ENCODE measurements at regions not wholly inside any gene's neighbourhood (a gene's known extent, or its start where the extent isn't known, plus 50 kb on each side); places are given as distances from the start of the nearest gene placed in this dataset.
"Not testable (repeated sequence)": the region's sequence is repeated elsewhere in the genome, so short reads cannot be mapped to it uniquely, and the experiment has no call there.

DNA sequence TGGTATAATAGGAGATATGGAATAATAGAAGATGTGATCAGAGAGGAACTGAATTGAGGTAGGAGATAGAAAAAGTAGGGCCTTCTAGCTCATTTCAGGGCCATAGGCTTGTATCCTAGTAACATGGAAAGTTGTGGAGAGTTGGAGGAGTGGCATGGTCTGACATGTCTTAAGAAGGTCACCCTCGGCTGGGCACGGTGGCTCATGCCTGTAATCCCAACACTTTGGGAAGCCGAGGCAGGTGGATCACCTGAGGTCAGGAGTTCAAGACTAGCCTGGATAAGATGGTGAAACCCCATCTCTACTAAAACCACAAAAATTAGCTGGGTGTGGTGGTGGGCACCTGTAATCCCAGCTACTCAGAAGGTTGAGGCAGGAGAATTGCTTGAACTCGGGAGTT lies 550.3 kb upstream of the CDH2 start:
- not testable (repeated sequence) for DNase-seq

DNA sequence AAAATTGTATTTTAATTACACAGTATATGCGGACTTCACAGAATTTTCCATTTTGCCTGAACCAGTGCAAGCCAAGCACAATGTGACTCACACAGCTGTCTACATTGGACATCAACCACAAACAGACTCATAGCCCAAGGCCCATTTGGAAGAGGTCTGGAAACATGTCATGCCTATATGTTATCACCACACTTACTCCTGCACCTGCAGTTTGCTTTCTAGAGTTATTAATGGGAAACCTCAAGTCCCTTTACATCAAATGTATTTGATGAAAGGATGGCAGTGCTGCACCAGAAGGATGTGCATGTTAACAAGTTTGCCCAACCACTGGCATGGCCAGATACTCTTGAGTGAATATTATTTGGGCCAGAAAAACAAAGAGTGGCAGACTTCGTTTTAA lies 548.9 kb upstream of the CDH2 start:
- no peak for DNase-seq

DNA sequence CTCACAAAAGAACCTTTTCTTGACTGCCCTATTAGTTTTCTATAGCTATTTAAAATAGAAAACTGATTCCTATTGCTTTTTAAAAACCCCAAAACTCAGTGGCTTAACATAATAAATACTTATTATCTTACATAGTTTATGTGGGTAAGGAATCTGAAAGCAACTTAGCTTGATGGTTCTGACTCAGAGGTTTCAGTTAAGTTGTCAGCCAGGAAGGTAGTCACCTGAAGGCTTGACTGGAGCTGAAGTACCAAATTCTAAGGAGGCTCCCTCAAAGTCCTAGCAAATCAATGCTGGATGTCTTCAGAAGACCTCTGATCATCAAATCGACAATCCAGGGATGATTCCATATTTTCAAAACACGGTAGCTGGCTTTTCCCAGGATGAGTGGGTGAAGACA lies 546.6 kb upstream of the CDH2 start:
- DNase-seq: no peak

DNA sequence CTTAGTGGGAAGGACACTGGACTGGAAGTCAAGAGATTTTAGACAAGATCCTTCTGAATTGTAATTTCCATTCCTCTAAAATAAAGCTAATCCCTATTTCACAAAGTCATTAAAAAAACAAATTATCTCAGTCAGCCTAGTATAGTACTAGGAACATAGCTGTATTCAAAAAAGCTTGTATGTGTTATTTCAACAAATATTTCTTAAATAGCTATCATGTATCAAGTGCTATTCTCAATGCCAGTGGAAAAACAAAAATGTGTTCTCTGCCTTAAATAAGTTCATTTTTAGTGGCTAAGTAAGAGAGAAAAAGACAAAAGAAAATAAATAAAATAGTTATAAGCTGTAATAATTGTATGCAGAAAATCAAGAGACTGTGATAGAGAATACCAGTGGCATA lies 541.8 kb upstream of the CDH2 start:
- DNase-seq: no peak

DNA sequence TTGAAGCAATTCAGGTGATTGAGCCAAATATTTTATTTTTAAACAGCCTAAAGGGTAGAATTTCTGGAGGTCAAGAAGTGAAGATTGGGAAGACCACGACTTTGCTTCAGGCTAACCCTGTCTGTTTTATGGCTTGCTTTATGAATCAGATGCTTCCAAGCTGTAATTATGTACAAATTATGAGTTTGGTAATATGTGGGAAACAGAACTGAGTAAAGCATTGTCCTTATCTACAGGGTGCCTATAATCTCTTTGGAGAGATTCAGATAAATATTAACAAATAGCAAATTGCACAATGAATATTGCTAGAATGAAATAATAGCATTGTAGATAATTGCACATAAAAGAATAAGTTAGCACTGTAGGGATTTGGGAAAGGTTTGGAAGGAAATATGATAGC lies 539.4 kb upstream of the CDH2 start:
- no peak for DNase-seq

DNA sequence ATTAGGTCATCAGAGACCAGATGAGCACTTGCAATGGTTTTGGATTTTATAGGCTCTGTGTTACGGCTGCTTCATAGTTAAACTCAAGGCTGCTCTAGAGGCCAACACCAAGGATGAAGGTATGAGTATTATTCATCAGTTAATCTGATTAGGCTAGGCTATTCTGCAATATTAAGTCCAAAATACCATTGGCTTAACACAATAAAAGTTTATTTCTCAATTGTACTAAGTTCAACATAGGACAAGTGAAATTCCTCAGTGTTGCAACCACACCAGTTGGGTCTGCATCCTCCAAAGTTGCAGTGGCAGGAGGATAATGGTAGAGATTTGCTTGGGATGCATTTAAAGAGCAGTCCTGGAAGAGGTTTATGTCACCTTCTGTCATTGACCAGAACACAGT lies 538.3 kb upstream of the CDH2 start:
- DNase-seq: no peak

DNA sequence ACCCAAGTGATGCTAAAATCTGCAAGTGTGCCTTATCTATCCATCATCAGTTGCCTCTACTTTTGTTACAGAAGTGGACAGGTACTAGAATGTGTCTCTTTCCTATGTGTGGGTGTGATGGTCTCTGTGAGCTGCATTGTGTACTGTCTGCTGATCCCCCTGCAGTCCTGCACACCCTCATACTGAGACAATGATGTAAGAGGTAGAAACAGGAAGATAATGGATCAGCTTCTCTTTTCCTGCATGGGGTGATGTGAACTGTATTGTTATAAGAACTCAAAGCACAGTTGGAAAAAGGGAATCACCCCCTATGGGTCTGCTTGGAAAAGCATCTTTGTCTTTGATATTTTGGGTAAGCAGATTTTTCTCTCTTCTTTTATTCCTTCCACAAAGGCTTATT lies 537.6 kb upstream of the CDH2 start:
- DNase-seq: no peak

DNA sequence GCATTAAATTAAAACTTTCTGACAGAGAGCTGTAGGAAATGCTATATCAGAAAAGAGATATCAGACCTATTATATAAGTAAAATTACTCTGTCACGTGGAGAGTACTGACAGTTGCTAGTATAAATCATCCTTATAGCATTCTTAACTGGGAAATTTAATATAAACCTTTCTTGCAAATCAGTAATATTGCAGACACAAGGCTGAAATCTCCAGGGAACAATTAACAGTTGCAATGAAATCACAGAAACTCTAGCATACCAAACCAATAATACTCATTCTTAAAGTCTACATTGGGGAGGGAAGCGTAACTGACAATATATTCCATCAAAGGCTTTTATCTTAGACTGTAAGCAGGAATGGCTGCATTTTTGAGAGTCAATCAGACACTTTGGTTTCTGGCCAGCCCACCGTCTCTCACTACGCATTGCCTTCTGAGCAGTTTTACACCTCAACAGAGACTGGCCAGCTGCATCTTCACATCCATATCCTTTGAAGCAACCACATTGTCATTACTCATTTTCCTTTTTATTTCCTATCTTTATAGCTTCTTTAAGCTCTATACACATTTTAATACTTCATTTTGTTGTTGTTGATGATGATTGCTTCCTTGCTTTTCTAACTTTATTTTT lies 536.0 kb upstream of the CDH2 start:
- DNase-seq: no peak

DNA sequence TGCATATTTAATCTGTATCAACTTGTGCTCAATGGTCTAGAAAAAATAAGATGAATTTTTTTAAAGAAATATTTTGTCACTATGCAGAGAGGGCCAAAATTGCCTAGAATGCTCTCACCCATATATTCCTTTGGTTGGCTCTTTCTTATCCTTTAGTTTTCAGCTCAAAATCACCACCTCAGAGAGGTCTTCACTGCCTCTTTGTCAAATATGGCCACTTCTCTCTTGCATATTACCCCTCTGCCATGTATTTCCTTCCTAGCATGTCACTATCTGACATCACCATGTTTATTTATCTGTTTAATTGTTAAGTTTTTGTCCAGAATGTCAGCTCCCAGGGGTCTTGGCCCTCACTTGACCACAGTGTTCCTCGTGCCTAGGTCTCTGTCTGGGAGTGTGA lies 535.2 kb upstream of the CDH2 start:
- no peak for DNase-seq

DNA sequence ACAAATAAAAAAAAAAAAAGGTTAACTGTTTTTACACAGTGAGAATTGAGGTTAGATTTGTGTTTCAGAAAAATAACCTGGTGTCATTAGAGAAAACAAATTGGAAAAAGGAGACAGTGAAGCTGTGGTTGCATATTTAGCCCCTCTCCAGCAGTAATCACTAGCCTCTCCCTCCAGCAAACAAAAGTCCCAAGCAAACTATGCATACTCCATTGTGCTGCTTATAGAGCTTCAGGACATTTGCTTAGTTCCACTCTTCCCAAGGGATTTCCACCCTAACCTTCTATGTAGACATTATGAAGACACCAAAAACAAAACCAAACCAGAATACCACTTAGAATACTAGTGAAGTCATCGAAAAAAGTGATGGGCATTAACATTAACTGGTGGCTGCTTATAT lies 534.2 kb upstream of the CDH2 start:
- no peak for DNase-seq

DNA sequence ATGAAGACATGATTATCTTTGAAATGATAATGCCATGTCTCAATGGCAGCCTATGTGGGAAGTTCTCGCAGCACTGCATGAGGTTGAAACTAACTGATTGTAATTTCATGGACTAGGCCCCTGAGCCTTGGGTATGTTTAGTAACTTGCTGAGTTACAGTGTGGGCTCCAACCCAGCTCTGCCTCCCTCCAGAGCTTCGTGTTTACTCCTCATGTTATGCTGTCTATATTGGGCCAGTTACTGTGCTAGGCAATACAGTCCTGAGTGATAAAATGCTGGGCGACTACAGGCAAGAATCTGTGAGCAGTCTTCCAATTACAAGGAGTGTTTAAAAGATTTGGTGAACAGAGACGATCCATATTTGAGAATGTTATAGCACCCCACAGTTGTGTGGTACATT lies 530.1 kb upstream of the CDH2 start:
- no peak for DNase-seq

DNA sequence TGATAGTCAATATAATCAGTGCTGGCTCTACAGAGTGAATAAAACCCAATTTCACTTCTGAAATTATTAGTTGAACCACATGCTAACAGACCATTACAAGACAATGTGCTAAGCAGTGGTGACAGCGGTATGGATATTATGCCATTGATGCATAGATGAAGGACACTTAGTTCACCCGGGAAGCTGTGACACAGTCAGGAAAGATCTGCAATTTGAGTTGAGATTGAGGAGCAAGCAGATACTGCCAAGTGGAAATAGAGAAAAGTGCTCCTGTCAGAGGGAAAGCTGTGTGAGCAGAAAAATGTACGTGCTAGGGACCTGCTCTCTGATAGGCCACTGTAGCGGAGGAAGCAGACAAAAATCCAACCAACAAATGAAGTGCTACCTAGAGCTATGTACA lies 529.5 kb upstream of the CDH2 start:
- no peak for DNase-seq

DNA sequence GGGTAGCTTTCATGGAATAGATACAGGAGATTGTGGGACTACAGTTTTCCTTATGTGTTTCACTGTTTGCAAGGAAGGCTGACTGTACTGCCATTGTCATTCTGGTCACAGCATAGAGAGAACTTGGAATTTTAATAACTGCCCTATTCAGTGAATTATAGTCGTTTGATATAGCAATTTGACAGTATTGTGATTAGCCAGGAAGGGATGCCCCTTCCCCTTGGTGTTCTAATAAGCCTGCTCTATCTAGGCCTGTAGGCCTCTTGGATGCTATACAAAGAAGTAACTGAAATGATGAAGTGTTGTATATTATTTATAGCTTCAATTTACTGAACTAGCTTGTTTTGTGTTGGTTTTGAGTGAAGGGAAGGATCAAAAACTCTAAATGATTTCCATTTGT lies 528.6 kb upstream of the CDH2 start:
- no peak for DNase-seq

DNA sequence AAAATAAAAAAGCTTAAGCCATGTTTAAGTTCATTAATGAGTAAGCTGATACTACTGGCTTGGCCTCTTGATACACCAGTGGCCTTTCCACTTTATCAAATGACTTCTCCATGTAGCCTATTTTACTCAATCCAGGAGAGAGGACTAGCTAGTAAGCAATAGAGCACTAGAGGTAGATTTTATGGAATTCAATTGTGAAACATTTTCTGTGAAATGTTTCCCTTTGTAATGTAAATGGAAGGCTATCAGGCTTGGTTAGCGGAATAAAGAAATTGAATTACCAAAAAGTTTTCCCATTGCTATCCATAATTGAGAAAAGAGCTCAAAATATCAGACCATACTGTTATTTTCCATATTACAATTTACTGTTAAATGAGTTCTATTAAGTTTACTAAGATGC lies 515.4 kb upstream of the CDH2 start:
- no peak for DNase-seq

DNA sequence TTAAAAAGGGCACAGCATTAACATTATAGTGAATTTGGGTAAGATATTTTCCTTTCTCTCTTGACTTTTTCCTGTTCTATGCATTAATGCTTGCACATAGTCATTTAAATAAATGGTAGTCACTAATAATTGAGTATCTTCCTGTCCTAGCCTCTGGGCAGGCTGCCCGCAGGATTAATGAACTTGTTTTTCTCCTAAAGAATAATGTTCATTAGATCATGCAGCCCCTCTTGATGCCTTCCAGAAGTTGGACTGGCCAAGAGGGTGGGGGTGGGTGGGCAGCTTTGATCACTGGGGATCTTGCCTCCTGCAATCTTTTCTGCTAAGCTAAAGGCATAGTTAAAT lies 514.5 kb upstream of the CDH2 start:
- no peak for DNase-seq

DNA sequence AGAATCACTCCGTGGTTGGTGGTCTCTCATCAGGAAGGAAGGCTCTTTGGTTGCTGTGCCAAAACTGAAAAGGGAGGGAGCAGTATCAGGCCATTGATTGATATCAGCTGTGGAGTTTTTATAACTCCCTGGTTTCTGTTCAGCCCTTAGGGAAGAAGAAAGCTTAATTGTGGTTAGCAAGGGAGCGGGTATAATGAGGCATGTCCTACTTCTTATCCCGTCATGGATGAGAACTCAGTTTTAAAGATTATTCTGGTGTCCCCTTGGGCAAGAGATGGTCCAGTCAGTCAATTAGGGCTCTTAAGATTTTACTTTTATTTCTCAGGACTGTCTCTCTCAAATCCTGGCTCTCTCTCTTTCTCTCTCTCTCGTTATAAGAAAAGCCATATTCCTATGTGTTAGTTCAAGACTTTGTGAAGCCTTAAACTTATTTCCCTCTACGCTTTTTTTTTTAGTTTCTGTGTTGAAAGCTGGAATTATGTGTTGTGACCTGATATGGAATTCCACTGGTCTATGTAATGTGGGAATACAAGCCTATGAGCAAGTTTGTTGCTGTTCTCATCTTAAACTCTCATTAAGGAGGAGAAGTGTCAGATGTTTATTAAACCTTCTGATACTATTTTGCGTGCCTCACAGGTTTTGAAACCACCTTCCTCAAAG lies 514.0 kb upstream of the CDH2 start:
- no peak for DNase-seq

DNA sequence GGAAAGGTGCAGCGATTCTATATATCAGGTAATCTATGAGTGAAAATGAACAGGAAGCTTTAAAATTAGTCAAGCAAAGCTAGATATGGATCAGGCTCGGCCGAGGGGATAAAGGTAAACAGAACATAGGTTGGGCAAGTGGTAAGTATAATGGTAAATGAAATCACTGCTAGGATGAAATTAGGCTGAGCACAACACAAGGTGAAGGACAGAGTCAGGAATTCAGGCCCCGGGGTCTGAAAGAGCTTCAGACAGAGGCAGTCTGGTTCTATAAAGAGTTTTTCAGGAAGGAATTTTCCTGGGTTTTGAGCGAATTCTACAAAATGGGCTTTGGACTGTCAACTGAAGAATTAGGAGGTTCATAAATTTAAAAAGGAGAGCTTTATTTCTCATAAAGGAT lies 513.2 kb upstream of the CDH2 start:
- DNase-seq: no peak

DNA sequence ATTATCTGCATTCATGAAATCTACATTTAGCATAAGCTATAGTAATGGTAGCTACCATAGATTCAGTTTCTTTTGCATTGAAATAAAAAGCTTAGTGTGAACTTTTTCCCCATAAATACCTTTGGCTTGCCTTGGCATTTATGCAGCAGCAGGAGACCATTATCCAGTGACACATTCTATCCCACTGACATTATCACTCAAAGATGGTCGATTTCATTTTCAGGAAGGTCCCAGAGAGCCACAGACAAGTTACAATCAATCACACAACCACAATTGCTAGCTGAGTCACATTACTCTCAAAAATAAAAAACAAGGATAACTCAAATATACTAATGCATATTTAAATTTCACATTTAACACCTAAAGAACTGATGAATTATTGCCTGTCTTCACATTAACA lies 512.7 kb upstream of the CDH2 start:
- no peak for DNase-seq

DNA sequence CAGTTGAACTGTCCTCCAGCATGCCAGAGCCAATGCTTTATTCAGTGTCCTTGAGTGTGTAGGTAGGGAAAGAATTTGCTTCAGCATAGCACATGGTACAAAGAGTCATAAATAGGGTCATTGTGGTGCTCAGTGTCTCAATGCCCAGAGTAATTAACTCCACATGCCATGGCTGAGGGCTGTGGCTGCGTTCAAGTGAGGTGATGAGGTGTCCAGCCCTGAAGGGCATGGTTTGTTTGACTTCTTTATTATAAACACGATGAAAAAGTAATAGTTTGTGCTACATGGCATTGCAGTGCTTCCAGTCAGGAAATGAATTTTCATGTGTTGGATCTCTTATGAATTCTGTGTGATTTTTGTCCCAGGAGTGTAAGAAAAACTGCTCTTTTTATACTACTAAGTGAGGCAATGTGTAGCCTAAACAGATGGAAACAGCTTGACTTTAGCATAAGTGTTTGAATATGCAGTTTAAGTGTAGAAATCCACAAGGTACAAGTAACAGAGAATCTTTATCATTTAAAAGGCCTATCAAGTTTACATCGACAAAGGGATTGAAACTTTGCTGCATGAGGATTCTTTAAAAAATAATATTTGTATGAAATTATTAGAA lies 507.9 kb upstream of the CDH2 start:
- DNase-seq: no peak

DNA sequence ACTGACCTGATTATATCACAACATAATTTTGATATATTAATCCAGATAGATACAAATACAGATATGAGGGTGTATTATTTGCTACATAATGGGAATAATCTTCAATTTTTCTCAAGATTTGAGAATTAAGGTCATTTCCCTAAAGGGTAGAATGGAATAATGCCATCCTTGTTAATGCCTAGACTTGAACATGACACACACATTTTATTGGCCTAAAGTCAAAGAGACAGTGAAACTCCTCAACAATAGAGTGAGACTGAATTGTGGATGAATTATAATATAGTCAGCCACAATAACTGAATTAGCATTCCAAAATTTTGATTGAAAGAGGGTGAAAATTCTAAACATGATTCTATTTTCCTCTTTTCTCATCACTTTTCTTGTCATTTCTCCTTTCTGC lies 506.0 kb upstream of the CDH2 start:
- DNase-seq: no peak

DNA sequence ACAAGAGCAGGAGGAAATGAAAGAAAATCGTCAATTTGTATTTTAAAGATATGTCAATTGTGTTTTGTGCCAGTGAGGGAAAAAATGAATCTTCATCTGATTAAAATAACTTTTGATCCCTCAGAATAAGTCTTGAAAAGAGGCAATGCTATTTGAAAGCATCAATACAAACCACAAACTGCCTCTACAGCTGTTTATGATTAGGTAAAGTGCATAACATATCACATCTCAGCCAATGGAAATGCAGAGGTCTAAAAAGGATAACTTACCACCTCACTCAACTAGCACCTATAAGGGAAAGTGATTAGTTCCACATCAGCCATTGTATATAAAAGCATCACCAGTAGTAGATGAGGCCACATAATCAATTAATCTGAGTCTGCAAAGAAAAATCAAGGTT lies 492.2 kb upstream of the CDH2 start:
- DNase-seq: no peak

DNA sequence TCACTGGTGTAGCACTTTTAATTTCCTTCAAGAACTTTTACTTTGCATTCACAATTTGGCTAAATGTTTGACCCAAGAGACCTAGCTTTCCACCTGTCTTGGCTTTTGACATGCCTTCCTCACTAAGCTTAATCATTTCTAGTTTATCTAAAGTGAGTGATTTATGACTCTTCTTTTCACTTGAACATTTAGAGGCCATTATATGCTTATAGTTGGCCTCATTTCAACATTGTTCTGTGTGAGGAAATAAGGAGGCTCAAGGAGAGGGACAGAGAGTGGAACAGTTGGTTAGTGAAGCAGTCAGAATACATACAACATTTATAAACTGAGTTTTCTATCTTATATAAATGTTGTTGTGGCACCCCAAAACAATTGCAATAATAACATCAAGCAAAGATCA lies 489.3 kb upstream of the CDH2 start:
- DNase-seq: no peak

DNA sequence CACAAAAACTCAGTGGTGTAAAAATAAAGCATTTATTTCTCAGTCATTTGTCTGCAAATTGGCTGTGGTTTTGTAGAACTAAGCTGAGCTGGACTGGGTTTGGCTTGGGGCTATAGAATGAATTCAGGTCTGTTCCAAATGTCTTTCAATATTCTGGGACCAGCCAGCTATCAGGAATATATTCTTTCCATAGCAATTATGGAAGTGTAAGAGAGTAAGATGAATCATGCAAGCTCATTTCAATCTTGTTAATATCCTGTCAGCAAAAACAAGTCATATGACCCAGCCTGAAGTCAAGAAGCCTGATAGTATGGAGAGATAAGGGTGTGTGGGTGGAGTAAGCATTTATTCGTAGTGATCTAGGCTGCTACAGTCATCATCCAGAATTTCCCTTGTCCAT lies 481.0 kb upstream of the CDH2 start:
- DNase-seq: no peak

DNA sequence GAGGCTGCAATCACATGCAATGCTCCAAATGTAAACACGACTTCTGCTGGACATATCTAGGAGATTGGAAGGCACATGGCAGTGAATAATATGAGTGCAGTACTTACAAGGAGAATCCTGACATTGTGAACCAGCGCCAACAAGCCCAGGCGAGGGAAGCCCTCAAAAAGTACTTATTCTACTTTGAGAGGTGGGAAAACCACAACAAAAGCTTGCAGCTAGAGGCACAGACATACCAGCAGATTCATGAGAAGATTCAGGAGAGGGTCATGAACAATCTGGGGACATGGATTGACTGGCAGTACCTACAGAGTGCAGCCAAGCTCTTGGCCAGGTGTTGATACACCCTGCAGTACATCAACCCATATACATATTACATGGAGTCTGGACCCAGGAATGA lies 475.7 kb upstream of the CDH2 start:
- DNase-seq: no peak

DNA sequence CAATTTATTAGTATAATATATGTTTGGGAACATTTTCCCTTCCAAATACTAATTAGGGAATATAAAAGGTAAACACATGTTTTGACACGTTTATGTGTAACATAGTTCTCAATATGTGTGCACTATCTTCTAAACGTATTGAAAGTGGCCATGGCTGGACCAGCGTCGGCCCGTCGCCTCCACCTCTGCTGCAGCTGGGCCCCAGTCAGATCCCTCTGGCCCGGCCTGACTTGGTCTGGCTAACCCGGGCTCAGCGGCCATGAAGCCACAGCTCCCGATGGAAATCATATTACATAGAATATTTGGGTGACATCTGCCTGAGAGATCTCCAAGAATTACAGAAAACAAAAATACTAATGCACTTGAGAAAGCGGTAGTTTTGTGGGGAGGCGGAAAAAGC lies 474.4 kb upstream of the CDH2 start:
- no peak for DNase-seq
